GM13976 (cell line): ENCODE measurements at regions not wholly inside any gene's neighbourhood (a gene's known extent, or its start where the extent isn't known, plus 50 kb on each side); places are given as distances from the start of the nearest gene placed in this dataset.
"Not testable (repeated sequence)": the region's sequence is repeated elsewhere in the genome, so short reads cannot be mapped to it uniquely, and the experiment has no call there.

Source experiments
- DNase-seq: peaks from one replicate; pipeline ENCODE4 v3.0.0; 2012; ENCODE audit warnings: low spot score
- in situ Hi-C: fragments of 300-500 bp; cut with MboI; formaldehyde crosslinking; loops from one replicate; pipeline ENCODE4 v1.12.0; 2022; ENCODE audit warnings: low sequenced_read_pairs, mixed read lengths, inconsistent platforms; ENCODE audit not compliant: unreplicated experiment
- TF ChIP-seq, protein P1 (sequence below): IDR thresholded peaks from 2 replicates; pipeline ENCODE4 v1.5.1; 2012; ENCODE audit warnings: borderline replicate concordance, mild to moderate bottlenecking; ENCODE audit not compliant: insufficient read depth; ENCODE audit errors: extremely low read depth, missing control alignments, control extremely low read depth

DNA sequence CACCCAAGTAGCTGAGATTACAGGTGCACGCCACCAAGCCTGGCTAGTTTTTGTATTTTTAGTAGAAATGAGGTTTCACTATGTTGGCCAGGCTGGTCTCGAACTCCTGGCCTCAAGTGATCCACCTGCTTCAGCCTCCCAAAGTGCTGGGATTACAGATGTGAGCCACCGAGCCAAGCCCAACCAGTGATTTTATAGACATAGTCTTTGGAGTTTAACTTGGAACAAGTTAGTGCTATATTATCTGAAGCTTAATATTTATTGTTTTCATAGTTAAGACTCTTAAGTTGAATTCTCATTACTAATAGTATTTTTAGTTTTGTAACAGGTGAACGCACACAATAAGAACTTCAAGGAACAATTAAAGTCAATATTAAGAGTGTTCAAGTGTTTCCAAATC, 122.1 kb downstream of the SPAG6 start:
- DNase-seq, in situ Hi-C loops: not testable (repeated sequence)

DNA sequence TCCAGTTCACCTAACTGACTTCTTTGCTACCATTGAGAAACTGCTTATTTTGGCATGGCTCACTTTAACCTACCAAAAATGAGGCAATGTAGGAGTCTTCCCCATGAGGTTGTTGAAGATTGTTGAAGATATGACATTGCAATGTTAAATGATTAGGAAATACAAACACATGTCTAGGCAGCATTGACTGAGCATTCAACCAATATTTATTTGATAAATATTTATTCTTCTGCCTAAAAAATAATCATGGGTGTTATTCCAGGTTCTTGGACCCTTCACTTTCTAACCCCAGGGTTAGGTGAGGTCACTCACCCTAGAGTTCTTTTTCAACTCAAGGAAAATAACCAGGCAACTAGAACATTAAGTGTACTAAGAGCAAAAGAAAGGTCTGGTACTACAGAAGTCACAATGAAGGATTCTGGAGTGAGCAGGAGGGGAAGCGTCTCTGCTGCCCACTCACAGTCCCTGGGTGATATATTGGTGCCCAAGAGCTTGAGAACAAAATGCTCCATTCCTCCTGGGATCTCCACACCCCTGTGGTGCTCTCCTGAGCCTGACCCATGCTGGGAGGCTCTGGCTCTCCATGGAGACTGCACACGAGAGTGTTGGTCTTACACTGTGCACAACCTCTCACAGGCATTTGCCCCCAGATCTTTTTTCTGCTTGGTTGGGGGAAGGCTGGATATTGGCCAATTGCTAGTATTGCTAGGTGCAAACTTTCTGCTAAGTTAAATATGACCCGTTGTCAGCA, 123.4 kb downstream of the SPAG6 start:
- DNase-seq: no peak
- TF ChIP-seq, protein P1, sequence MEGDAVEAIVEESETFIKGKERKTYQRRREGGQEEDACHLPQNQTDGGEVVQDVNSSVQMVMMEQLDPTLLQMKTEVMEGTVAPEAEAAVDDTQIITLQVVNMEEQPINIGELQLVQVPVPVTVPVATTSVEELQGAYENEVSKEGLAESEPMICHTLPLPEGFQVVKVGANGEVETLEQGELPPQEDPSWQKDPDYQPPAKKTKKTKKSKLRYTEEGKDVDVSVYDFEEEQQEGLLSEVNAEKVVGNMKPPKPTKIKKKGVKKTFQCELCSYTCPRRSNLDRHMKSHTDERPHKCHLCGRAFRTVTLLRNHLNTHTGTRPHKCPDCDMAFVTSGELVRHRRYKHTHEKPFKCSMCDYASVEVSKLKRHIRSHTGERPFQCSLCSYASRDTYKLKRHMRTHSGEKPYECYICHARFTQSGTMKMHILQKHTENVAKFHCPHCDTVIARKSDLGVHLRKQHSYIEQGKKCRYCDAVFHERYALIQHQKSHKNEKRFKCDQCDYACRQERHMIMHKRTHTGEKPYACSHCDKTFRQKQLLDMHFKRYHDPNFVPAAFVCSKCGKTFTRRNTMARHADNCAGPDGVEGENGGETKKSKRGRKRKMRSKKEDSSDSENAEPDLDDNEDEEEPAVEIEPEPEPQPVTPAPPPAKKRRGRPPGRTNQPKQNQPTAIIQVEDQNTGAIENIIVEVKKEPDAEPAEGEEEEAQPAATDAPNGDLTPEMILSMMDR: no peak
- in situ Hi-C loops: no loop called here

DNA sequence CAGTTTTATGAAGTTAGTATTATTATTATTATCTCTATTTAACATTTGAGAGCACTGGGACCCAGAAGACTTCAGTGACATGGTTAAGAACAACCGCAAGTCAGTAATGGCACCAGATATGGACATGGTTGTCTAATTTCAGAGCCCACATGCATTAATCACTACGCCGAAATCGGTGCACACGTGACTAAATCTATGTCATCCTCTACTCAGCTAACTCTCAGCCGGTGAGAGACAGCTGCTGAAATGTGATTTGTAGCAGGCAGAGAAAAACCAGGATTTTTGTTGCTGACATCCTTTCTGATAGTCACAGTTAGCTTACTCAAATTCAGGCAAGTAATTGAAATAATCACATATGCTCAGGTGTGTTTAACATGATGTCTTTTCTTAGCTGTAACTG, 127.7 kb downstream of the SPAG6 start:
- DNase-seq: no peak
- in situ Hi-C loops: no loop called here
- TF ChIP-seq, protein P1: no peak

DNA sequence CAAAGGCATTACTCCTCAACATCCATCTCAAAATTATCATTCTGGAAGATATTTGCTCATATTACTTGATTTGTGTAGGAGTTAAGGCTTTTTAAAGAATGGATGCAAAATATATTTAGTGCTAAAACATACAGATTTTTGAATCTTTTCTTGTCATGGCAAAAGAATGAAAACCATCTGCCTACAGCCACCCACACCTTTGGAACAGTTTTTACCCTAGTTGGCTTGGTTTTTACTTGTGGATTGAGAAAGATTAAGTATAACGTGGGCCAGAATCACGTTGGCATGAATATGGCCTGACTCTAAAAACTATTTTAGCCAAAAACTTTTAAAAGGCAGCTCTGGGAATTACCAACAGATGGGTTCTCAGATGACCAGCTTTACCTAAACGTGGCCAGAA, 128.2 kb downstream of the SPAG6 start:
- TF ChIP-seq, protein P1: no peak
- in situ Hi-C loops: no loop called here
- no peak for DNase-seq

DNA sequence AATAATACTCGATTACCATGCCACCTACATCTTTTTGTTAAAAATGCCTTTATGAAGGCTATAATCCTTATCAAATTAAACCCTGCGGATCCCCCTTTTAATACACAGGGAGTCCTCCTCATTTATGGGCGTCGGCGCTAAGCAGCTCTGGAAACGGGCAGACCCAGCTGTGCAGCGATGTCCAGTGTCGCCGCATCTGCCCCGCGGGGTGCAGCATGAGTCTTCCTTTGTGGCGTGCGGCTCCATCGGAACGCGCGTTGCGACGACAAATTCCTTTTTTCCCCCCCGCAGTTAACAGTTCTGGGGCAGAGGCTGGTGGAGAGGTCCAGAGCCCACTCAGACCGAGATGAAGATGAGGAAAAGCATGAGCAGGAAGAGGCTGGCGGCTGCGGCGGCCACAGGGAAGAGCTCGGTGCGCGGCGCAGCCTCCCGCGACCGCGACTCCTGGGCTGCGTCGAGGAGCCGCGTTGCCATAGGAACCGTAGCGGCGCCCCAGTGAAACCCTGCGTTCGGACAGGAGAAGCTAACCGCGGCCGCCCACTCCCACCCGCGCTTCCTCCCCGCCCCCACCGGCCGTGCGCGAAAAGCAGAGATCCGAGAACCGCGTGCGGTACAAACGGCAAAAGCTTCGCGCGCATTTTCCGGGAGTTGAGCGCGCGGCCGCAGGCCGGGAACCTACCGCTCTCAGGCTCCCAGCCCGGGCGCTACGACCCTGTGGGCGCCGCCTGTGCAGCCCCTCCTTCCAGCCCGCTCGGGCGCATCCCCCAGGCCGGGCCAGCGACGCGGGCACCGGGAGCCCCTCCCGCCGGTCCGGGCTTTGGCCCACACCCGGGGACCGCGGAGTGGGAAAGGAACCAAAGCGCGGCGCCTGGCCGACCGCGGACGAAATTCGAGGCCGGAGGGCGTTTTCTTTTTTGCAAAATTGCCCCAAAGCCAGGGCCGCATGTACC, 130.6 kb downstream of the SPAG6 start:
- peak; percentile 68 for DNase-seq
- TF ChIP-seq, protein P1: no peak
- in situ Hi-C loops: no loop called here

DNA sequence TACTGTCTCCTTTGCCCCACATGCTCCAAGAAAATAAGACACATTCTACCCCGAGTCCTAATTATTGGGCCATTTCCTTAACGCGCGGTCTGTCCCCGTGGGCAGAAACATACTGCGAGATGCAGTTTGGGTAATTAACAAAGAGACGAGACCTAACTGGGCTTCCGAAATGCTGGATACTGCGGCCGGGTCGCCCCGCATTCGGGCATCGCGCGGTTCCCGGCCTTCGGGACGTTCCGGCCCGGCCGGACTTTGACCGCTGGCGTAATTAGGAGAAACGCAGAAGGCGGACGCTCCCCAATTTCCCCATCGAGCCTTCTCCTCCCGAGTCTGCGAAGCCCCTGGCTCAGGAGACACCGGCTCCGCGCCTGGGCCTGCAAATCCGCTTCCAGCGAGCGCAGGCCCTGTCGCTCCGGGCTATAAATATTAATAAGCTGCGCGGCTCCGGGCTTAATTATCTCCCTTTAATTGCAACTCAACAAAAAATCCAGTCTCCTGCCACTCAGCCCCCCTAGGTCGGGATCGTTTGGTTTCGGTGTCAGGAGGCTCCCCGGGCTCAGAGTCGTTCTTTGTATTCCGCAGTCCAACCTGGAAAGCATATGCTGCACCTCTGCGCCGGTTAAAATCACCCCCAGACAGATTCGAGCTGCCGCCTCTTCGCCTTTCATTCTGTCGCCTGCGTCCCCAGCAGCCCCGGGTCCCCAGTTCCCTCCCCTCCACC, 131.5 kb downstream of the SPAG6 start:
- peak; percentile 40 for DNase-seq
- TF ChIP-seq, protein P1: no peak
- in situ Hi-C loops: no loop called here
